CD4-positive, alpha-beta T cell treated with Interleukin-1 beta for 1 hour (primary cell): ENCODE measurements at regions not wholly inside any gene's neighbourhood (a gene's known extent, or its start where the extent isn't known, plus 50 kb on each side); places are given as distances from the start of the nearest gene placed in this dataset.
"Not testable (repeated sequence)": the region's sequence is repeated elsewhere in the genome, so short reads cannot be mapped to it uniquely, and the experiment has no call there.

Experiments
- DNase-seq, 2 donors: peaks; one replicate each; pipeline ENCODE4 v3.0.0-alpha.2; 2020 to 2022

DNA sequence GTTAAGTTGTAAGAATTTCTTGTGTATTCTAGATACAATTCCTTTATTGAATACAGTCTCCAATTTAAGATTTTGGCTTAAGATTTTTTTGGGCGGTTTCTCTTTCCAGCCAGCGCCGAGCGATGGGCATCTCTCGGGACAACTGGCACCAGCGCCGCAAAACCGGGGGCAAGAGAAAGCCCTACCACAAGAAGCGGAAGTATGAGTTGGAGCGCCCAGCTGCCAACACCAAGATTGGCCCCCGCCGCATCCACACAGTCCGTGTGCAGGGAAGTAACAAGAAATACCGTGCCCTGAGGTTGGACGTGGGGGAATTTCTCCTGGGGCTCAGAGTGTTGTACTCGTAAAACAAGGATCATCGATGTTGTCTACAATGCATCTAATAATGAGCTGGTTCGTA is 278.7 kb upstream of the TARS1 start:
- no peak for DNase-seq

DNA sequence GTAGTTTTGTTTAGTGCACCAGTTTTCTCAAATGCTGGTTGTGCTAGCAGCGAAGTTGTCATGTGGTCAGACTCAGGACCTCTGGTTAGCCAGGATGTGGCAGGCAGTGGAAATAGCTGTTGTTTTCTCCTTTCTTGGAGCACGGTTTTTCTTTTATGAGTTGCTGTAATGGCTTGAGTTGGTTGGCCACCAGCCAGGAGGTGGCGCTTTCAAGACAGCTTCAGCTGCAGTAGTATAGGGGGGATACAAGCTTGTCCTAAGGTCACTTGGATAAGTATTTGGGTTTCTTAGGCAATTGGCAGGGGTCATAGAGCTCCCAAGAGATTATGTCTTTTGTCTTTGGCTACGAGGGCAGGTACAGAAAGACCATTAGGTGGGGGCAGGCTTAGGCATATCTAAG is 274.2 kb upstream of the TARS1 start:
- no peak for DNase-seq

DNA sequence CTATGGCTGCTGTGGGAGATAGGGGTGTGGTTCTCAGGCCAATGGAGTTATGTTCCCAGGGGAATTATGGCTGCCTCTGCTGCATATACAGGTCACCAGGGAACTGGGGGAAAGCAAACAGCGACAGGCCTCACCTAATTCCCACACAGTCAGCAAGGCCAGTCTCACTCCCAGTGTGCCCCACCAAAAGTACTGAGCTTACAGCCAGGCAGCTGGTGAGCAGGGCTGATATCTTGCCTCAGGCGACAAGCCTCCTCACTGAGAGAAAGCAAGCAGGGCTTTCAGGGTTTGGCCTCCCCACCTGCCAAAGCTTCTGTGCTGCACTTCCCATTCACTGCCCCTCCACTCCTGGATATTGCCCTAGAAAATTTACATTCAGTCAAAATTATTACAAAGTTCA is 273.8 kb upstream of the TARS1 start:
- no peak for DNase-seq

DNA sequence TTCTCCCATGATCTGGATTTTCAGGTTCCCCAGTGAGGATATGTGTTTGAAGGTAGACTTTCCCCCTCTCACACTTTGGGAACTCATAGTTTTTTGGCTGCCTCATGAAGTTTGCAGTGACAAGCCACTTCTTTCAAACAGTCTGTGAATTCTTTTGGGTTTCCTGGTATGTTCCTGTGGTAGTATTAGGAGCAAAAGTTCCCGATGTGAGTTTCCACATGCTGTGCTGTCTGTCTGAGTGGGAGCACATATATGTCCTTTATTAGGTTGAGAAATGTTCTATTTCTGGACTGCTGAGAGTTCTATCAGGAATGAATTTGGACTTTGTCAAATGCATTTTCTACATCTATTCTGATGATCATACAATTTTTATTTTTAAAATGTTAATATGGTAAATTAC is 273.2 kb upstream of the TARS1 start:
- no peak for DNase-seq

DNA sequence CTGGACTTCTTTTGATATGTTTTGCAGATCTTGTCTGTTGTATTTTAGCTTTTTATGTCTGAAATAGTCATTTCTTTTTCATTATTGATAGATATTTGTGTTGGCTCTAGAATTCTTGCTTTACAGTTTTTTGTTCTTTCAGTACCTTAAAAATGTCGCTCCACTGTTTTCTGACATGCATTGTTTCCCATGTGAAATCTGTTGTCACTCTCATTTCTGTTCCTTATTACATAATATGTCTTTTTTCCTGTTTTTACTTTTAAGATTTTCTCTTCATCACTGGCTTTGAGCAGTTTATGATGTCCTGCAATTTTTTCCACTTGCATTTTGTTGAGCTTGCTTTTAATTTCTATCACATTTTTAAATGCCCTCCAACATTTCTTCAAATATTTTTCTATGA is 270.4 kb upstream of the TARS1 start:
- DNase-seq = no peak

DNA sequence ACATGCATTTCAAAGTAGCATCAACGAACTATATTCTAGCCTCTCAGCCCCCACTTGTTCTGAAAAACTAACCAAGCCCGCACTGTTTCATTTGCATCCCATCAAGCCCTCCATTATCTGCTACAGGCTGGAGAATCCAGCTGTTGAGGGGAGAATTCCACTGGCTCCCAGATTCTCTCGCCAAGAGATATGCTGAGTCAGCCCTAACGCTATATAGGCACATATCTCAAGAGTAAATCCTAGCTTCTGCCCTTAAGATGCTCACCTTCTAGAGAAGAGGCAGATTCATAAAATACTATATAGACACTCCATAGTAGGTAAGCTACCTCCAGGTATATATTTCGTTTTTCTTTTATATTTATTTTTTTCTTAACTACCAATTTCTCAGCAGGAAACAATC is 266.4 kb upstream of the TARS1 start:
- no peak for DNase-seq

DNA sequence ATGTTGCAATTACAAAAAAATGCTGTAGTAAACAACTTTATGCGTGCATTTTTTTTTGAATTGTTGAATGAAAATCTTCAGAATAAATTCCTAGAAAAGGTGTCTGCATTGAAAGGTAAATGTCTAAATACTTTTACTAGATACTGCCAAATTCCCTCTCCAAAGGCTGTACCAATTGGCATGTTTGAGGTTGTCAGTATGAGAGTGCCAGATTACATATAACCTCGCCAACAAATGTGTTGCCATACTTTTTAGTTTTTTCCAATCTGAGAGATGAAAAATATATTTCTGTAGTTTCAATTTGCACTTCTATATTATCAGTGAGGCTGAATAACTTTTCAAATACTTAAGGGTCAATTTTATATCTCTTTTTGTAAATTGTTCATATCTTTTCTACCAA is 261.5 kb upstream of the TARS1 start:
- DNase-seq = no peak

DNA sequence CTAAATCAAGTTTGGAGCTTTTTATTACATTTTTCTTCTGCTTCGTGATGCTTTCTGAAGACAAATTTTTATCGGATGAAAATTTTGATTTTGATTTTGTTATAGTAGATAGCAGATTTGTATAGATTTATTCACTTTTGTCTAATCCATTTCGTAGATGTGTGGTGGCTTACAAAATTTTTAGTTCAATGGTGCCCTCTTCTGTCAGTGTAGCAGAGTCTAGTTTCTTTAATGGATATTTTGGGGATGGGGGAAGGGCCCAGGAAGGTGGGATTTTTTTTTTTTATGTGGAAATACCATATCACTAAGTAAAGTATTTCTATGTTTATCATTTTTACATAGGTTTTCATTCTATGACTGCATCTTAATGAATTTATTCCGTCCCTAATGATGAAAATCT is 259.9 kb upstream of the TARS1 start:
- no peak for DNase-seq

DNA sequence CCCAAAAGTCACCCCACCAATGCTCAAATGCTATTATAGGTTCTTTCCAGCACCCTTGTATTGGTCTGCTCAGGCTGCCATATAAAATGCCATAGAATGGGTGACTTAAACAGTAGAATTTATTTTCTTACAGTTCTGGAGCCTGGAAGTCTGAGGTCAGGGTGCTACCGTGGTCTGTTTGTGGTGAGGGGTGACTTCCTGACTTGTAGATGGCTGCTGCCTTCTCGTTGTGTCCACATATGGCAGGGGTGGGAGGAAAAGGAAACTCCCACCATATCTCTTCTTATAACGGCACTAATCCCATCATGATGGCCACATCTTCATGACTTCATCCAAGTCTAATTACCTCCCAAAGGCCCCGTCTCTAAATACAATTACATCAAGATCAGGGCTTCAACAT is 257.8 kb upstream of the TARS1 start:
- DNase-seq = no peak

DNA sequence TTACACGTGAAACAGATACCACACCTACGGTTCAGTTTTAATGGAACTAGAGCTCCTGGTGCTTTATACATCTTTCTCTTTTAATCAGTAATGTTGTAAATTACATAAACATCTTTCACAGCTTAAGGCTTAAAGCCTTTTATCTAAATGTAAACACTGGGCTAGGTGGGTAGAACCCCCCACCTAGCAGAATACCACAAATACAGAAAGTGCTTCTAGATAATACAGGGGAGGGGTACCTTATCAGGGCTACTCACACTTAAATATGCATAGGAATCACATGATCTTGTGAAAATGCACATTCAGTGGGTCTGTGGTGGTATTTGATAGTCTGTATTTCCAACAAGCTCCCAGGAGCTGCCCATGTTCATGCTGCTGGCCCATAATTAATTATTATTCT is 256.4 kb upstream of the TARS1 start:
- no peak for DNase-seq

DNA sequence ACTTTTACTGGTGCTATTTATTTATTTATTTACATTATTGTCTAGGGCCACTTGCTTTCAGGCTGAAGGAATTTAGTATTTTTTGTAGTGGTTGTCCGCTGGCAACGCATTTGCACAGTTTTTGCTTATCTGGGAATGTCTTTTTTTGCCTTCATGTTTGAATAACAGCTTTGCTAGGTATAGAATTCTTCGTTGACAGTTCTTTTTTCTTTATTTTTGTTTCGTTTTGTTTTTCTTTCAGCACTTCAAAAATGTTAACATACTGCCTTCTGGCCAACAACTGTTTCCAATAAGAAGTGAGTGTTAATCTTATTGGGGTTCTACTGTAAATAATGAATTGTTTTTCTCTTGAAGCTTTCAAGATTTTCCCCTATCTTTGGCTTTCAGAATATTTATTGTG is 252.7 kb upstream of the TARS1 start:
- DNase-seq = no peak

DNA sequence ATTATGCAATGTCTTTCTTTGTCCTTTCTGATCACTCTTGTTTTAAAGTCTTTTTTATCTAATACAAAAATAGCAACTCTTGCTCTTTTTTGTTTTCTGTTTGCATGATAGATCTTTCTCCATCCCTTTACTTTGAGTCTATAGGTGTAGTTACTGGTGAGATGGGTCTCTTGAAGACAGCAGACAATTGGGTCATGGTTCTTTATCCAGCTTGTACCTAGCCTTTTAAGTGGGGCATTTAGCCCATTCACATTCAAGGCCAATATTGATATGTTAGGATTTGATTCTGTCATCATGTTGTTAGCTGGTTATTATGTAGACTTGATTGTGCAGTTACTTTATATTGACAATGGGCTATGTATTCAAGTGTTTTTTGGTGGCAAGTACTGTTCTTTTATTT is 245.9 kb upstream of the TARS1 start:
- DNase-seq = no peak

DNA sequence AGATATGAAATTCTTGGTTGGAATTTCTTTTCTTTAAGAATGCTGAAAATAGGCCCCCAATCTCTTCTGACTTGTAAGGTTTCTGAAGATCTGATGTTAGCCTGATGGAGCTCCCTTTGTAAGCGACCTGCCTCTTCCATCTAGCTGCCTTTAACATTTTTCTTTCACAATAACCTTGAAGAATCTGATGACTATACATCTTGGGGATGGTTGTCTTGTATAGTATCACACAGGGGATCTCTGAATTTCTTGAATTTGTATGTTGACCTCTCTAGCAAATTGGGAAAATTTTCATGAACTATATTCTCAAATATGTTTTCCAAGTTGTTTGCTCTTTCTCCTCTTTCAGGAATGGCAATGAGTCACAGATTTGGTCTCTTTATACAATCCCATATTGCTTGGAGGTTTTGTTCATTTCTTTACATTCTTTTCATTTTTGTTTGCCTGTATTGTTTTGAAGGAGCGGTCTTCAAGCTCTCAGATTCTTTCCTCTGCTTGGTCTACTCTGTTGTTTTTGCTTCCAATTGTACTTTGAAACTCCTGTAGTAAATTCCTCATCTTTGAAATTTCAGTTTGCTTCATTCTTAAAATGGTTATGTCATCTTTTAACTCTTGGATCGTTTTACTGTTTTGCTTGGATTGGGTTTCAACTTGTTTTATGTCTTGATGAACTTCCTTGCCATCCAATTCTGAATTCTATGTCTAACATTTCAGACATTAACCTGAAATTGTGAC is 245.2 kb upstream of the TARS1 start:
- DNase-seq = no peak

DNA sequence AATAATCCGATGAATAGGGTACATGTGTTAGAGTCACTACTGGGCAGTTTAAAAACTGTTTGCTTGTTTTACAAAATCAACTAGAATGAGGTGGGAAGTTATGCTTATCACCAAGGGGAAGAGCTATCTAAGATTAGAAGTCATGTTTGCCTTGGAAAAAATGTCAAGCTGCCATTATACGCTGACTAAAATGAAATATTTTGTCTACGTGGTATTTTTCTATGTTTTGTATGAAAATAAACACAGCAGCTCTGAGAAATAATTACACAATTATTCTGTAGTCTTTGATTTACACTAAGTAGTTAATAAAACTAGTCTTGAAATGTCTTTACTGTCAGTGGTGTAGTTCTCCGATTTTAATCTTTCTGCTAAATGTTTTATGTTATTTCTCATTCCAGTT is 241.9 kb upstream of the TARS1 start:
- DNase-seq = no peak

DNA sequence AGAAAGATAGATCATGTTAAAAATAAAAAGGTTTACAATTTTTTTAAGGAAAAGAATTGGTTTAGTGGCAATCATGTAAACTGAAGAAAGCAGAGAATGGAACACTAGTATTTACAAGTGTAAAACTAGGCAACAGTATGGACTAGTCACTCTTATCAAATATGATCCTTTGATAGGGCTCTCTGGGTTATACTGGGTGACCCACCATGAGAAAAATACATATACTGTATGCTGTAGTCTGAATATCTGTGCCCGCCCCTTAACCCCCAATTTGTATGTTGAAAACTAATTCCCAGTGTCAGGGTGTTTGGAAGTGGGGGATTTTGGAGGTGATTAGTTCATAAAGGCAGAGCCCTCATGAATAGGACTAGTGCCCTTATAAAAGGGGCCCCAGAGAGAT is 236.8 kb upstream of the TARS1 start:
- no peak for DNase-seq

DNA sequence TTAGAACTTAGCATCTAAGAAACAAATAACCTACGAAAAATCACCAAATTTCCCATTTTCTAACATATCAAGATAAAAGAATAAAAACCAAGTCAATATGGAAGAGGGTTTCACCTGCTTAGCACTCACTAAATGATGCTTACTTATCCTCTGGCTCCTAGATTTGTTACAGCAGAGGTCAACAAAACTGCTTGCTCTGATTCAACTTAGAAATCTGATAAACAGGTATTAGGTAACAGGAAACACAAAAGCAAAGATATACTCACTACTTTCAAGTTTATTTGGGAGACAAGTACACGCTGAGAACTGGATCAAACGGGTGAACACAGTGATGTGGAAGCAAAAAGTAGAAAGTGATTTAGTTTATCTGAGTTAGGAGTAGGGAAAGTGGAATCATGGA is 235.7 kb upstream of the TARS1 start:
- no peak for DNase-seq

DNA sequence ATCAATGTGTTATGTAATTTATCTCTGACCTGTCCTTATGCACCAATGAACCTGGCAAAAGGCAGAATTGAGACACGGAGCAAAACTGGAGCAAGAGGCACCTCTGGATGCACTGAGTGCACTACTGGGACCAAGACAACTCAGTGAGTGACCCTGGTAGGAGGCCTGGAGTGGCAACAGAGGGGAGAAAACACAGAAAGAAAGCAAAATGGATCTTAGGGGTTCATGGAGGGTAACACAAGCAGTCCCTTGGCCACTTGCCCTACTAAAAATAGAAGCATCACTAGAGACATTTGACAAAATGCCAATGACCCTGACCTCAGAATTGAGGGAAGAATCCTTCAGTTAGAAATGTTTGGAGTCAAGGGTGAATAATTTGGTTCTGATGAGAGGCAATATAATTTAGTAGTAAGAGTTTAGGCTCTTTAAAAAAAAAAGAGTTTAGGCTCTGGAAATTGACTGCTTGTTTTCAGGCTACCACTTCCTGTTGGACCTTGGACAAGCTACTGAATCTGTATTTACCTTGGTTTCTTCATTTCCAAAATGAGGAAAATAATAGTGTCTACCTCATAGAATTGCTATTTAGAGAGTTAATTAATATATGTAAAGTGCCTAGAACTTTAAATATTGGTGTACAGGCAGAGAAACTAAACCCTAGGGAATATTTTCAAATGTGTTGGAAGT is 234.9 kb upstream of the TARS1 start:
- DNase-seq = no peak

DNA sequence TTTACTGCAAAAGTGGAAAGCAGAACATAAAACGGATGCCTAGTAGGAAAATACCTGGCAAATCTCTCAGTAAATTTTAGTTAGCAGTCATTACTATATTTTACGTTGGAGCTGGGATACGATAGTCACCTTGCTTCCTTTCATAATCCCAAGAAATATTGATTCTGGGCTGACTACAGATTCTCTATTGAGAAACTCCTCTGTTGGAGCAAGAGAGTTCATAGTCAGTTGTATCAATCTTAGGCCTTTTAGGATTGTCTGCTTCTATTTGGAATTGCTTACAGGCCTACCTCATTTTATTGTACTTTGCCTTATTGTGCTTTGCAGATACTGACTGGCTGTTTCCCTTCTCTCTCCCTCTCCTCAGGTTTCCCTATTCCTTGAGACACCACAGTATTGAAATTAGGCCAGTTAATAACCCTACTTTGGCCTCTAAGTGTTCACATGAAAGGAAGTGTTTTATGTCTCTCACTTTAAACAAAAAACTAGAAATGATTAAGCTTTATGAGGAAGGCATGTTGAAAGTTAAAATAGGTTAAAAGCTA is 233.7 kb upstream of the TARS1 start:
- no peak for DNase-seq

DNA sequence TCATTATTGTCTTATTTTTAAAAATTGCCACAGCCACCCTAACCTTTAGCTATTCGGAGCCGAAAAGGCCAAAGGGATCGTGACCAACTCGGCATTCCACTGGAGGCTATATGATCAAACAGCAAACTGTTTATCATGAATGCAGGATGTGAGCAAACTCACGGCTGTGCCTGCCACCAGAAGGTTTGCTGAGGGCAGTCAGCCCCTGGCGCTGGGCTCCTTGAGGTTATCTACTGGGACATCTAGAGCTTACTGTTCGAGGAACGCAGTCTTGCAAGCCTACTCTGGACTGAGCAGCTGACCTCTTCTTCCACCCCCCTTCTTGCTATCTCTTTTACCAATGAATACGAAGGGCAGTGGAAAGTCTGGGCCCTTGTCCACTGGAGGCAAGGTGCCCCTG is 231.5 kb upstream of the TARS1 start:
- DNase-seq = no peak

DNA sequence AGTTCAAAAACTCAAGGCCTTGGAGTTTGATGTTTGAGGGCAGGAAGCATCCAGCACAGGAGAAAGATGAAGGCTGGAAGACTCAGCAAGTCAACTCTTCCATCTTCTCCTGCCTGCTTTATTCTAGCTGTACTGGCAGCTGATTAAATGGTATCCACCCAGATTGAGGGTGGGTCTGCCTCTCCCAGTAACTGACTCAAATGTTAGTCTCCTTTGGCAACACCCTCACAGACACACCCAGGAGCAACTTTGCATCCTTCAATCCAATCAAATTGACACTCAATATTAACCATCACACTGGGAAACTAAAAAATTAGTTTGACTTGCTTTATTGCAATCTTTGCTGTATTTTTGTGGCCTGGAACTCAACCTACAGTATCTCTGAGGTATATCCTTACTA is 230.5 kb upstream of the TARS1 start:
- not testable (repeated sequence) for DNase-seq

DNA sequence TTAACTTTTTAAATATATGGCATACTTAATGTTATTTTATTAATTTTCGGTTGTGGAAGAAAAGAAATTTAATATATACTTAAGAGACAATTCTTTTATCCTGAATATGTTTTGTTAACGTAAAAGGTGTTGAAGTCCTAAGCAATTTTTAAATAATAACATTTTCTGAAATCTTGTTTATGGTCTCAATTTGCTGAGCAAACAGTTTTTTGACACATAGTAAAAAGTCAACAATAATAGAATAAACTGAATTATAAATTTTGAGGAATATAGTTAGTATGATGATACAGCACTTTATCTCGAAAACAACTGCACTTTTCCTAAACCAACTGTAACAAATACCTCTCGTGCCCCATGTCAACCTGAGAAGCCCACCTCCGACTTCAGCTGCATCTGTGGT is 229.8 kb upstream of the TARS1 start:
- DNase-seq = no peak

DNA sequence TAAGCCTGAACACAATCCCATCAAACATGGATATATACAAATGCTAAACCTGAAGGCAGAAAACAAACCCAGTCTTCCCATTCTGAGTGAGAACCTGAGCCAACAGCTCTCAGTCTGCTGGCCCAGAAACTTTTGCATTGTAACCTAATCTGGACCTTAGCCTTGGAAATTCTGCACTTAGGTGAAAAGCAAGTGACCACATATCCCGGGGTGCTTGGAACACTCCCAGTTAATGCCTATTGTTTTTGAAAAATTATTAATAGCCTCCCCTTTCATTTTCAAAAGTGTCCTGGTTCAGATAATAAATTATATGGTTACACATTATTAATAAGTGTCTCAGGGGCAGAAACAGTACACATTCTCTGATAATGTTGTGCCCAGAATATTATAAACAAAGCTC is 228.3 kb upstream of the TARS1 start:
- no peak for DNase-seq

DNA sequence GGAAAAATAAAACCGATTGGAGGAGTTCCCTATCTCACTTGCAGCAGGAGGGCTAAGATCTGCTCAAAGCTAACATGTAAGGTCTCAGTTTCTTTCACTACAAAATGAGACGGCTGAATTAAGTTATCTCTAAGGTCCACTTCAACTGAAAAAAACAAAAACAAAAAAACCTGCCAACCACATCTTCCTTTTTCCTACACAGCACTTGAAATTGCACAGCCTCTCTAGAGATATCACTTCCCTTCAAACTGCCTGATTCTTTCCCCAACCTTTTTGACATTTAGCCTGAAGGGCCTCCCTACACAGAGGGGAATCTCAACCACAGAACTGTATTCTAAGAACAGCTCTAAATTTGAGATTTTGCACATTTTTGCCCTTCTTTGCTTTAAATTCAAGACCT is 227.9 kb upstream of the TARS1 start:
- DNase-seq = no peak

DNA sequence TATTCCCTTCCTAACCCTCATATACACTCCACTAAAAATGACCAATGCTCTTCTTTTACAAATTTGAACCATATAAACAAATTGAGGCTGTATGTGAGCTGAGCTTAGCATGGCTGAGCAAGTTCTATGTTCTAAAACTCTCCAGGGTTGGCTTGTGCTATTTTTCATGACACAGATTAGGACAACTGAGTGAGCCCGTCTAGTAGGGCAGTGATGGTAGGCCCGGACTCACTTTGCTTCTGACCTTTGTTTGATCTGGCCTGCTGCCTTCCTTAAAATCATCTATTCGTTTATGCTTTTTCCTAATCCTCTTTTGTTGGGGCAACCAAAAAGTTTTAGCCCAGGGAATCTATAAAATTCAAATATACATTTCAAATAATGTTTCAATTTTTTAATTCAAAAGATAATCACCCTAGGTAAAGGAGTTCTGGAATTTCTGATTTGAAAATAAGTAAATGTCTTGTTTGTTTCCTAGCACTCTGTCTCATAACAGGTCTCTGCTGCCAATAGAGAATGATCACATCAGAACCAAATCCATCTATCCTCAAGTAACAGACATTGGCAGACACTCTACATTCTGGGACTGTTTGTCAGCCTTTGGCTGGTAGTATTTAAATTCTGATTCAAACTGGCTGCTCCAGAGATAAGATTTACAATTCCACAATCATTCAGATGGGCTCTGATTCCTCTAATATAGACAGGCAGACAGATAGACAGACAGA is 217.0 kb upstream of the TARS1 start:
- no peak for DNase-seq
